GM21576 (cell line): ENCODE measurements at regions not wholly inside any gene's neighbourhood (a gene's known extent, or its start where the extent isn't known, plus 50 kb on each side); places are given as distances from the start of the nearest gene placed in this dataset.
"Not testable (repeated sequence)": the region's sequence is repeated elsewhere in the genome, so short reads cannot be mapped to it uniquely, and the experiment has no call there.

Experiments used
- ATAC-seq: cut with Tn5 transposase; IDR thresholded peaks from one replicate; pipeline ENCODE4 v1.9.1; 2021; ENCODE audit warnings: mild to moderate bottlenecking, moderate library complexity; ENCODE audit not compliant: unreplicated experiment

- ATAC-seq, result not testable (repeated sequence)
Observed at GRCh38 chr12:131229079-131229425, 275.3 kb downstream of the ADGRD1 start.

GRCh38 chr12:131229426-131230339, 276.0 kb downstream of the ADGRD1 start:
- no peak for ATAC-seq

- ATAC-seq, result no peak
Observed at GRCh38 chr12:131230340-131231031, 276.8 kb downstream of the ADGRD1 start.

GRCh38 chr12:131231032-131231980, 277.6 kb downstream of the ADGRD1 start:
- ATAC-seq, result no peak

GRCh38 chr12:131232036-131232435, 278.3 kb downstream of the ADGRD1 start:
- no peak for ATAC-seq

- not testable (repeated sequence) for ATAC-seq
Observed at GRCh38 chr12:131232872-131233271, 279.2 kb downstream of the ADGRD1 start.

GRCh38 chr12:131233850-131234789, 280.4 kb downstream of the ADGRD1 start:
- not testable (repeated sequence) for ATAC-seq

GRCh38 chr12:131234841-131235271, 281.1 kb downstream of the ADGRD1 start:
- ATAC-seq, result not testable (repeated sequence)

- ATAC-seq, result no peak
Observed at GRCh38 chr12:131235871-131236271, 282.2 kb downstream of the ADGRD1 start.

- ATAC-seq, result peak; percentile 66
Observed at GRCh38 chr12:131239384-131240094, 285.8 kb downstream of the ADGRD1 start.

- no peak for ATAC-seq
Observed at GRCh38 chr12:131241517-131241916, 287.8 kb downstream of the ADGRD1 start.

GRCh38 chr12:131242741-131243496, 289.2 kb downstream of the ADGRD1 start:
- ATAC-seq, result no peak

GRCh38 chr12:131244157-131244688, 290.5 kb downstream of the ADGRD1 start:
- ATAC-seq, result not testable (repeated sequence)

- ATAC-seq, result not testable (repeated sequence)
Observed at GRCh38 chr12:131245161-131245560, 291.5 kb downstream of the ADGRD1 start.

- no peak for ATAC-seq
Observed at GRCh38 chr12:131245564-131246355, 292.1 kb downstream of the ADGRD1 start.

- not testable (repeated sequence) for ATAC-seq
Observed at GRCh38 chr12:131247026-131247725, 293.5 kb downstream of the ADGRD1 start.

- ATAC-seq, result not testable (repeated sequence)
Observed at GRCh38 chr12:131247875-131248274, 294.2 kb downstream of the ADGRD1 start.
